ENCODE measurements at regions not wholly inside any gene's neighbourhood (a gene's known extent, or its start where the extent isn't known, plus 50 kb on each side); places are given as distances from the start of the nearest gene placed in this dataset.

DNA sequence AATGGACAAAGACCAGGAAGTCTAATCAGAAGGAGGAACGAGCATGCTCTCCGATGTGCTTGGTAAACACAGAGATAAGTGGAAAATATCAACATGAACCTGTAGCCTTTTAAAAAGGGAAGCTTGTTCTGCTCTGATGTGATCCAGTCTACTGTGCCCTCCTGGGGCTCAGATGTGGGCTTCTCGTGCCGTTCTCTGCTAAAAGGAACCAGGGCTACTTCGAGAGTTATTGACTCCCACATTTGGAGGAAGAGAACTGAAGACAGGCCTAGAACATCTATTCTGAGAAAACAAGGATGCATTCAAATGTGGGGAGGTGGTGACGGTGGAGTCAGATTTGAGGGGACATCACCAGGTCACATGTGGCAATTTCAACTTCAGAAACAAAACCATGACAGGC is 325.4 kb downstream of the GLRX3 start:
- no peak overlapping the region for H3K4me3 ChIP-seq (ENCODE audit: low read length)
- no peak for DNase-seq (ENCODE audit: low read depth)
- TF ChIP-seq, protein P1, sequence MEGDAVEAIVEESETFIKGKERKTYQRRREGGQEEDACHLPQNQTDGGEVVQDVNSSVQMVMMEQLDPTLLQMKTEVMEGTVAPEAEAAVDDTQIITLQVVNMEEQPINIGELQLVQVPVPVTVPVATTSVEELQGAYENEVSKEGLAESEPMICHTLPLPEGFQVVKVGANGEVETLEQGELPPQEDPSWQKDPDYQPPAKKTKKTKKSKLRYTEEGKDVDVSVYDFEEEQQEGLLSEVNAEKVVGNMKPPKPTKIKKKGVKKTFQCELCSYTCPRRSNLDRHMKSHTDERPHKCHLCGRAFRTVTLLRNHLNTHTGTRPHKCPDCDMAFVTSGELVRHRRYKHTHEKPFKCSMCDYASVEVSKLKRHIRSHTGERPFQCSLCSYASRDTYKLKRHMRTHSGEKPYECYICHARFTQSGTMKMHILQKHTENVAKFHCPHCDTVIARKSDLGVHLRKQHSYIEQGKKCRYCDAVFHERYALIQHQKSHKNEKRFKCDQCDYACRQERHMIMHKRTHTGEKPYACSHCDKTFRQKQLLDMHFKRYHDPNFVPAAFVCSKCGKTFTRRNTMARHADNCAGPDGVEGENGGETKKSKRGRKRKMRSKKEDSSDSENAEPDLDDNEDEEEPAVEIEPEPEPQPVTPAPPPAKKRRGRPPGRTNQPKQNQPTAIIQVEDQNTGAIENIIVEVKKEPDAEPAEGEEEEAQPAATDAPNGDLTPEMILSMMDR (IDR thresholded peaks at IDR 0.05; ENCODE audit: insufficient read depth, low read depth, low read length, missing control alignments): no peak

GRCh38 chr10:130463104-130463875 is 327.1 kb downstream of the GLRX3 start:
- no peak overlapping the region for H3K4me3 ChIP-seq (ENCODE audit: low read length)
- DNase-seq (ENCODE audit: low read depth): no peak
- TF ChIP-seq, protein P1 (IDR thresholded peaks at IDR 0.05; ENCODE audit: insufficient read depth, low read depth, low read length, missing control alignments): no peak

GRCh38 chr10:130463876-130464364 is 327.7 kb downstream of the GLRX3 start:
- TF ChIP-seq, protein P1 (IDR thresholded peaks at IDR 0.05; ENCODE audit: insufficient read depth, low read depth, low read length, missing control alignments): no peak

DNA sequence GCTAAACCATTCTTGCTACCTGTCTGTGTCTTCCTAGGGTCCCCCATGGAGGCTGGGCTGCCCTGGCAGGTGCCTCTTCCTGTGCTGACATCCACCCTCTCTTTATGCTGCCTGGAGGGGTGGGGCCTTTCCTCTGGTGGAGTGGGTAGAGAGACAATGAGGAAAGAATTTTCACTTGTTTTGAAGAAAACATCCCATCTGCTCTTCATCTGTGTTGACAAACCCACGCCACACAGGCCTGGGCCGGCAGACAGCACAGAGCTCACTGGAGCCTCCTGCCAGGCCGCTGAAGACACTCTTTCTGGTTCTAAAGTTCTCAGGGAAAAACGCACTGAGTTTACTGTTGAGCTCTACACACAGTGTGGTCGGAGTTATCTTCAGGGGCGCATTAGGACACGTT is 328.2 kb downstream of the GLRX3 start:
- no peak overlapping the region for H3K4me3 ChIP-seq (ENCODE audit: low read length)
- DNase-seq (ENCODE audit: low read depth): no peak
- TF ChIP-seq, protein P1 (IDR thresholded peaks at IDR 0.05; ENCODE audit: insufficient read depth, low read depth, low read length, missing control alignments): no peak

More at GRCh38 chr10:130463876-130464364, 327.7 kb downstream of the GLRX3 start:
- no peak for DNase-seq (ENCODE audit: low read depth)
- no peak overlapping the region for H3K4me3 ChIP-seq (ENCODE audit: low read length)

DNA sequence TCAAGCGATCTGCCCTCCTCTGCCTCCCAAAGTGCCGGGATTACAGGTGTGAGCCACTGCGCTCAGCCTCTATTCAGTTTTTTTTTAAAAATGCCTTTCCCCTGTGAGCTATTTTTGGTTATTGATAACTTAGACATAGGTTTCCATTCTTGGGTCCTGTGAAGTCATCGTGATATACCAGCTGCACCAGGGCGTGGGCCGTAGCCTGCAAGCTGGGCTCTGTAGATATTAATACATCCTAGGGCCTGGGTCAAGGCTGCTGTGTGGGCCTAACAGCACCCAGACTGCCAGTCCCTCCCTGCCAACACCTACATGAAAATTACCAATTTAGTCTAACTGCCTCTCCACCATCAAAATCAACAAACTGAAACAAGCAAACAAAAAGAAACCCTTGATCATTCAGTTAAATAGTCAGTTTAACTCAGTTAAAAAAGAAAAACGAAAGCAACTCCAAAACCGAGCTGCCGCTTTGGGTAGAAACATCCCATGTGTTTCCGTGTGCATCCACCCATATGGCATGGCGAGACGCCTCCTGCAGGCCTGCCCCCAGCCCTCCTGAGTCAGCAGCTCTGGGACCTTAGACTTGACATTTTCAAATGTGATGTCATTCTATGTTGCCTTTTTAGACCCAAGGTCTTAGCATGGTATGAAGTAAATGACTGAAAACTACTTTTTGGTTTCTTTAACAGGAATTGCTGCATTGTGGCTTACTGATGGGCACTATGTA is 330.2 kb downstream of the GLRX3 start:
- no peak overlapping the region for H3K4me3 ChIP-seq (ENCODE audit: low read length)
- no peak for DNase-seq (ENCODE audit: low read depth)
- TF ChIP-seq, protein P1 (IDR thresholded peaks at IDR 0.05; ENCODE audit: insufficient read depth, low read depth, low read length, missing control alignments): no peak

- TF ChIP-seq, protein P1 (IDR thresholded peaks at IDR 0.05; ENCODE audit: insufficient read depth, low read depth, low read length, missing control alignments): no peak
- no peak for DNase-seq (ENCODE audit: low read depth)
- H3K4me3 ChIP-seq (ENCODE audit: low read length): no peak overlapping the region
These were observed 334.1 kb downstream of the GLRX3 start for GRCh38 chr10:130470286-130470685.

All from epithelial cell of esophagus (primary cell).